ENCODE measurements at regions not wholly inside any gene's neighbourhood (a gene's known extent, or its start where the extent isn't known, plus 50 kb on each side); places are given as distances from the start of the nearest gene placed in this dataset.

DNA sequence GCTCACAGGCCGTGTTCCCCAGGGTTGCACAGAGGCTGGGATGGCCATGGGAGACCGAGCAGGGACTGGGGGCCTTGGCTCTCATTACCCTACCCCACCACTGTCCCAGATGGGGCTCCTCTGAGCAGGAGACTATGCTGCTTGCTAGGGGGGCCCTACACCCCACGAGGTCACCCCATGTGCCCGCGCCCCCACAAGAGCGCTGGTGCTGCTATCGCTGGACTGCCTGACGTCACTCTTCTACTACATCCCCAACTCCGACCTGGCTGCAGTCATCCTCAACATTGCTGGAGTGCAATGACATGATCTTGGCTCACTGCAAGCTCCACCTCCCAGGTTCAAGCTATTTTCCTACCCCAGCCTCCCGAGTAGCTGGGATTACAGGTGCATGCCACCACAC lies 307.7 kb downstream of the ARRDC4 start:
- Histone ChIP-seq H3K9me2 (ENCODE audit: insufficient read depth) (no peaks in the 10 kb centered on the region), H3K4me3 (replicated peaks in 1 of 2; ENCODE audit: low read depth in 1 of 2, low read length in 2 of 2) (no peak overlapping the region), H3K36me3 (ENCODE audit: control insufficient read depth in 1 of 2, insufficient read depth in 2 of 2, low read length in 2 of 2) (no peaks in the 10 kb centered on the region), H3K9ac (ENCODE audit: low read length) (no peak overlapping the region), H3K9me3 (ENCODE audit: control insufficient read depth in 1 of 2, insufficient read depth in 1 of 2, low read depth in 1 of 2, low read length in 2 of 2) (no peaks in the 10 kb centered on the region), H3K27me3 (ENCODE audit: insufficient read depth, low read length) (no peaks in the 10 kb centered on the region), H4K20me1 (ENCODE audit: insufficient read depth) (no peaks in the 10 kb centered on the region), H3K27ac (ENCODE audit: low read depth, low read length) (no peak overlapping the region), H3K4me1 (ENCODE audit: control insufficient read depth in 1 of 2, insufficient read depth in 2 of 2, low read length in 2 of 2) (no peaks in the 10 kb centered on the region), H3K79me2 (ENCODE audit: insufficient read depth, low read length) (no peaks in the 10 kb centered on the region), H3K4me2 (ENCODE audit: low read length) (no peak overlapping the region), H2AFZ (ENCODE audit: low read depth, low read length, poor library complexity, severe bottlenecking) (no peak overlapping the region)
- ChIA-PET RAD21 (ENCODE audit: low non-redundant PET in 1 of 2, low total read pairs in 2 of 2, uncharacterized antibody in 2 of 2, unreplicated experiment in 2 of 2) (no interaction called here), POLR2A (no interaction called here), CTCF (no interaction called here)
- intact Hi-C loops (cut with micrococcal nuclease): no loop called here
- TF ChIP-seq RAD21 (IDR thresholded peaks at IDR 0.05; ENCODE audit: low read depth) (no peak), YY1 (IDR thresholded peaks at IDR 0.05; ENCODE audit: extremely low read depth, insufficient replicate concordance, low read depth, low read length) (no peak)
- no TSS peak for BruUV-seq (replicated peaks)
- ATAC-seq: no peak
- DNase-seq (ENCODE audit: low read depth, low spot score): no peak

DNA sequence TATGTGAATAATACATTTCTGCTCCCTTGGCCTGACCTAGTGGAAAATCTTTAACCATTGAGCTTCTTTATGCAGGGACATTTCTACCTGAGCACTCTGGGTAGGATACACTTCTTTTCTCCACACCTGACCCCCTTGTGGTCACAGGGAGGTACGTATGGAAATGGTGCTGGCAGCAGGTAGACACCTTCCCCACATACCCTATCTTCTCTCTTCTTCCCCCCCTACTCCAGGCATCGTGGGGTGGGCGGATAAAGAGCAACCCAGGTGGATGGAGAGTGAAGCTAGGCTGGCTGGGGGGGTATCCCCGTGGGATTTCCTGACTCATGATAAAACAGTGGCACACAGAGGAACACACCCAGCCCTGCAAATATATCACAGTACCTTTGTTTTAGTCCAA lies 312.1 kb downstream of the ARRDC4 start:
- no peak overlapping the region for H3K4me2 ChIP-seq (ENCODE audit: low read length)
- TF ChIP-seq, protein P1, sequence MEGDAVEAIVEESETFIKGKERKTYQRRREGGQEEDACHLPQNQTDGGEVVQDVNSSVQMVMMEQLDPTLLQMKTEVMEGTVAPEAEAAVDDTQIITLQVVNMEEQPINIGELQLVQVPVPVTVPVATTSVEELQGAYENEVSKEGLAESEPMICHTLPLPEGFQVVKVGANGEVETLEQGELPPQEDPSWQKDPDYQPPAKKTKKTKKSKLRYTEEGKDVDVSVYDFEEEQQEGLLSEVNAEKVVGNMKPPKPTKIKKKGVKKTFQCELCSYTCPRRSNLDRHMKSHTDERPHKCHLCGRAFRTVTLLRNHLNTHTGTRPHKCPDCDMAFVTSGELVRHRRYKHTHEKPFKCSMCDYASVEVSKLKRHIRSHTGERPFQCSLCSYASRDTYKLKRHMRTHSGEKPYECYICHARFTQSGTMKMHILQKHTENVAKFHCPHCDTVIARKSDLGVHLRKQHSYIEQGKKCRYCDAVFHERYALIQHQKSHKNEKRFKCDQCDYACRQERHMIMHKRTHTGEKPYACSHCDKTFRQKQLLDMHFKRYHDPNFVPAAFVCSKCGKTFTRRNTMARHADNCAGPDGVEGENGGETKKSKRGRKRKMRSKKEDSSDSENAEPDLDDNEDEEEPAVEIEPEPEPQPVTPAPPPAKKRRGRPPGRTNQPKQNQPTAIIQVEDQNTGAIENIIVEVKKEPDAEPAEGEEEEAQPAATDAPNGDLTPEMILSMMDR (IDR thresholded peaks at IDR 0.05 in 2 of 3, conservative IDR thresholded peaks at IDR 0.05 in 1 of 3; ENCODE audit: borderline replicate concordance in 1 of 3, insufficient read depth in 1 of 3, low read depth in 2 of 3, low read length in 2 of 3): peak; percentile 4 to 52 (median 42); a peak in 3 of 6 replicates
- TF ChIP-seq ZNF274 (IDR thresholded peaks at IDR 0.05; ENCODE audit: low read depth, low read length) (no peak), RAD21 (IDR thresholded peaks at IDR 0.05; ENCODE audit: low read depth) (peak; percentile 14; the same call in 1 of the 2 replicates)
- no peaks in the 10 kb centered on the region for H4K20me1 ChIP-seq (ENCODE audit: insufficient read depth)
- H3K9me3 ChIP-seq (ENCODE audit: control insufficient read depth in 1 of 2, insufficient read depth in 1 of 2, low read depth in 1 of 2, low read length in 2 of 2): no peaks in the 10 kb centered on the region
- H3K27me3 ChIP-seq (ENCODE audit: insufficient read depth, low read length): 0 out of 2 replicates have a peak, but pooled peaks cover 3% of the 10 kb centered on the region
- H3K79me2 ChIP-seq (ENCODE audit: insufficient read depth, low read length): no peaks in the 10 kb centered on the region
- CTCF ChIA-PET: interaction anchor here (0.7 to 1.0 kb wide), 3 partner anchors 9 to 368 kb away, joined by 3 read pairs; no protein-coding TSS in a partner anchor
- DNase-seq (ENCODE audit: low read depth, low spot score) (no peak), ATAC-seq (peak; percentile 77)
- BruUV-seq (replicated peaks): no TSS peak
- intact Hi-C loops (cut with micrococcal nuclease): no loop called here
- no peak overlapping the region for H2AFZ ChIP-seq (ENCODE audit: low read depth, low read length, poor library complexity, severe bottlenecking)
- POLR2A ChIA-PET: no interaction called here
- no peaks in the 10 kb centered on the region for H3K4me1 ChIP-seq (ENCODE audit: control insufficient read depth in 1 of 2, insufficient read depth in 2 of 2, low read length in 2 of 2)
- no peak overlapping the region for H3K4me3 ChIP-seq (replicated peaks in 1 of 2; ENCODE audit: low read depth in 1 of 2, low read length in 2 of 2)
- H3K9ac ChIP-seq (ENCODE audit: low read length): no peak overlapping the region
- H3K9me2 ChIP-seq (ENCODE audit: insufficient read depth): no peaks in the 10 kb centered on the region
- no peaks in the 10 kb centered on the region for H3K36me3 ChIP-seq (ENCODE audit: control insufficient read depth in 1 of 2, insufficient read depth in 2 of 2, low read length in 2 of 2)
- RAD21 ChIA-PET (ENCODE audit: low non-redundant PET in 1 of 2, low total read pairs in 2 of 2, uncharacterized antibody in 2 of 2, unreplicated experiment in 2 of 2): no interaction called here
- H3K27ac ChIP-seq (ENCODE audit: low read depth, low read length): no peak overlapping the region
